GM19463 (cell line): ENCODE measurements at regions not wholly inside any gene's neighbourhood (a gene's known extent, or its start where the extent isn't known, plus 50 kb on each side); places are given as distances from the start of the nearest gene placed in this dataset.
"Not testable (repeated sequence)": the region's sequence is repeated elsewhere in the genome, so short reads cannot be mapped to it uniquely, and the experiment has no call there.

ENCODE experiments used
- ATAC-seq: cut with Tn5 transposase; IDR thresholded peaks from one replicate; pipeline ENCODE4 v1.9.1; 2021; ENCODE audit warnings: mild to moderate bottlenecking, moderate library complexity; ENCODE audit not compliant: unreplicated experiment

DNA sequence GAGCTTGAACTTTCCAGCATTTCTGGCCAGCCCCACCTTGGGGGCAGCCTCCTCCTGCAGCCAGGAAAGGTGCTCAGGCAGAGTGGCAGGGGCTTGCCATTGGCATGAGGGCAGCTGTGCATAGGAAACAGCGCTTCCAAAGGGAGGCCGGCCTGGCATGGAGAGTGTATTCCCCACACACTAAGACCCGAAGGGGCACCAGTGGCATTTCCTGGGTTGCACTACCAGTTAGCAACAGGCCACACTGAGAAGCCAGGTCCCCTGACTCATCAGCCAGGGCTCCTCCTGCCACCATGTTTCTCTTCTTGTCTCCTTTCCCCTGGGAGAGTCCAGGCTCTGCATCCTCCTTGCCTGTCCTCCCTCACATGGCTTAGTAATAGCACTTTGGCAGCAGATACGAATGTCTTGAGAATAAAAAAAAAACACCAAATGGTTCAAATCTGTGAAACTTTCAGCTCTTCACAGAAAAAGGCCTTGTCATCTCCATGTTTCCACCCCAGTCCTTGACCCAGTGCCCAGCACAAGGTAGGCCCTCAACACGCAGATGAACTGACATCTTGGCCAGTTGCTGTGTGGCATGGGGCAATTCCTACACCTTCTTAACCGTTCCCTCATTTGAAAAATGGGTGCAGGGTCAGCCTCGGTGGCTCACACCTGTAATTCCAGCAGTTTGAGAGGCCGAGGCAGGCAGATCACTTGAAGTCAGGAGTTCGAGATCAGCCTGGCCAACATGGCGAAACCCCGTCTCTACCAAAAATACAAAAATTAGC lies 180.4 kb downstream of the SMAD6 start:
- no peak for ATAC-seq

DNA sequence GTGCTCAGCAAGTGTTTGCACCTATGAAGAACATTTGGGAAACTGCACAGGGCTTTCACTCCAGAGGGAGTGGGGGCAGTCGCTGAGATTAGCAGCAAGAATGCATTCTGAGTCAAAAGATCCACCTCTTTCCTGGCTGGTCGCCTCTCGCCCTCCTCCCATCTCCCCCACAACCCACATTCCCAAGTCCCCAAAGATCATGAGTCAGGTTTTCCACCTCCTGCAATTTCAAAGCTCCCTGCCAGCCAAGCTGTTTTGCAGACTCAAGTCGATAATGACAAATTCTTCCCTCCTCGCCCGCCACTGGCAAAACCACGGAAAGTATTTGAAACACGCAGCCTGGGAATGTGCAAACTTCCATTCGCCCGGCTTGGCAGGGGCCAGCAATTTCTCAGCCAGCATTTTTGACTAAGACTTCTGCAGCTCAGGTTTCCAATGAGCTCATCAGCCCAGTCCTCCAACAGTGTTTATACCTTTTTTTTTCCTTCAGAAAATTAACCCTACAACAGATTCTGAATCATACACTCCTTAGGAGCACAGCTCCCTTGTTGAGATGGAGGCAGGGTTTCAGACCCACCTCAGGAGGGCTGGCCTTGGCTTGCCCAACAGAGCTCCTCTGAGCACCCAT lies 181.4 kb downstream of the SMAD6 start:
- no peak for ATAC-seq

DNA sequence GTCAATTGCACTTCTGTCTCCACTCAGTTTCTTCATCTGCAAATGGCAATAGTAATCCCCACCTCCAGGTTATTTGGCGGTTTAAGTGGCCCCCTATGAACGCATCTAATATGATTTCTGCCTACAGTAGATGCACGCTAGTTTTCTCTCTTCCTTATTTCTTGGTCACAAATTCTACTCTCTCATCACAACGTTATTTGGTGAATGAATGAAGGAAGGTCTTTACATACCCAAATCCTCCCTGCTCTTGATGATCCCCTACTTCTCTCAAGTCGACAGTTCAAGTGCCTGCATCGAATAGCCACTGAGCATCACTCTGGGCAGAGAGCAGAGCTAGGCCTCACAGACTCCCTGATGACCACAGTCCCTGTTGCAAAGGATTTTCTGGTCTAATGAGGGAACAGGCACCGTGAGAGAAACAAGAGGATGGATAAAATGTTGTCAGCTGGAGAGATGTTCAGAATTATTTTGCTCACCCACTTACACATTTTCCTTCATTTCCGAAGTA lies 181.2 kb upstream of the SMAD3 start:
- ATAC-seq, result no peak

DNA sequence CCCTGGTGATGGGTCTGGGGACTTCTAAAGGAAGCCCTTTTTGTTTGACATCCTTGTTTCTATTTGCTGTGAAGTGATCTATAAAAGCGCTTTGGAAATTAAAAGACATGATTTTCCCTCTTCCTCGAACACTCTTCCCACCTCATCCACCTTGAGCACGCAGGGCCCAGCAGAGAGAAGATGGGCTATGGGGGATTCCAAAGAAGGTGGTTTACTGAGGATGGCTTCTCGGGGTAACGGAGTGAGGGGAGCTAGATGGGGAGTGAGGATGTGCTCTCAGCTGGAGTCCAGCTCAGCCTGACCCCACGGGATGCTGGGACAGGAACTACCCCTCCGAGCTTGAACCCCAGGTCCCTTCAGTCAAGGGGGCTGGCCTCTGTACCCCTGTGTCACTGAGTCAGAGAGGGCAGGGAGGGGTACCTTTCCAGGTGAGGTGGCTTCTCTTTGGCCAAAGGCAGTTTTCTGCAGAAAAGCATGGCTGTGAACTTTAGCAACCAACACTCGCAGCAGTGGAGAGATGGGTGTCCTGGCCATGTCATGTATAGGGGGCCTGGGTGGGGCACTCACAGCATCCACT lies 180.7 kb upstream of the SMAD3 start:
- no peak for ATAC-seq

DNA sequence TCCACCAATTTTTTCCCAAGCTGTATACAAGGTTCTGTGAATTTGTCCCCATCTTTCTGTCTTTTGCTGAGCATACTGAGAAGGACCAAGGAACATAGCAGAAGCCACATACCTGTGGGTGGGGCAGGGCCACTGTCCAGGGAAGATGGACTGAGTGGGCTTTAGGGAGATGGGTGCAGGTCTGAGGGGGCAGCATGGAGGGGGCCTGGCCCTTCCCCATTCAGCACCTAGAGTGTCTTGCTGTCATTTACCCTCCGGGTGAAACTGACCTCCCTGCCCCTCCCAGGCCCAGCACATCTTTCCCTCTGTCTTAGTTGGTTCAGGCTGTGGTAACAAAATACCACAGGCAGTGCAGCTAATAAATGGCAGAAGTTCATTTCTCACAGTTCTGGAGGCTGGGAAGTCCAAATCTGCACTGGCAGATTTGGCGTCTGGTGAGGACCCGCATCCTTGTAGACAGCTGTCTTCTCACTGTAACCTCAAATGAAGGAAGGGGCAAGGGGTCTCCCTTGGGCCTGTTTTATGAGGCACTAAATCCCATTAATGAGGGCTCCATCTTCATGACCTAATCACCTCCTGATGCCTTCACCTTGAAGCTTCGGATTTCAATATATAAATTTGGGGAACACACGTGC lies 180.0 kb upstream of the SMAD3 start:
- no peak for ATAC-seq

DNA sequence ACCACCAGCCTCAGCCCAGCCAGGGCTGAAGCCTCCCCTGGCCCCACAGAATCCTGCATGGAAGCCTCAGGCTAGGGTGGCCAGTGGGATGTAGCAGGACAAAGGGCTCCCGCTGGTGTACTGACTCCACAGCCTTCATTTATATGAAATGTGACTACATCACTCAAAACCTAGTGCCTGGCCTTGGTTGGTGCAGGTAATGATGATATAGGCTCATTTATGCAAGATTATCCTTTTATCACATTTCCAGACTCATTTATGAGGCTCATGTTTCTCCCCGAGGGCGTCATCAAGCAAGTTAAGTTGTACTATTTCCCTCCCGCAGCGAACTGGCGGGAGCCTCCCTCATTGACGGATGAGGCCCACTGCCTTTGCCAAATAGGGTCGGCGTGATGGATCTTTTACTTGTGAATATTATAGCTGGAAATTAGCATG lies 179.1 kb upstream of the SMAD3 start:
- ATAC-seq, result no peak

DNA sequence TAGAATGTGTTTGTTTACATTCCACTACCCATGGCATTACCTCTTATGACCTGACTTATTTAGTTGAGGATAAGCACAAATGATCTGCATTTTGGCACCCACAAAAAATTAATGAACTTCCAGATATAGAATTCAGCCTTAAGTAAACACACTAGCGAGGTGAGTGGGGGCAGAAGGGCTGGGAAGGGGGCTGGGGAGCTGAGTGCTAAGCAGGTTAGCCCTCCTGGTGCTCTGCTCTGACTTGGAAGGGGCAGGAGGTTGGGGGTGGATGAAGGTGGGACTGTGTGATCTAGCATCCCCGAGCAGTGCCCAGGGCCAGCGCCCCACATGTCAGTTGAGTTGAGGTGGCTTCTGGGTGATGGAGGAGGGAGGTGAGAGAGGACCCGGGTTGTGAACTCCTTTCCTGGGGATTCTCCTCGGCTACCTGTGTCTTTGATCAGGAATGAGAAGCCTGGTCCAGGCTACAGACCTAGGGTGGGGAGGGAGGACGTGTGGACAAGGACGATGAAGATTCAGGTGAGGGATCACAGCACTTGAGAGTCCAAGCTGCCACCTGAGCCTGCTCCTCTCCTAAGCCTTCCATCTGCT lies 178.6 kb upstream of the SMAD3 start:
- no peak for ATAC-seq

DNA sequence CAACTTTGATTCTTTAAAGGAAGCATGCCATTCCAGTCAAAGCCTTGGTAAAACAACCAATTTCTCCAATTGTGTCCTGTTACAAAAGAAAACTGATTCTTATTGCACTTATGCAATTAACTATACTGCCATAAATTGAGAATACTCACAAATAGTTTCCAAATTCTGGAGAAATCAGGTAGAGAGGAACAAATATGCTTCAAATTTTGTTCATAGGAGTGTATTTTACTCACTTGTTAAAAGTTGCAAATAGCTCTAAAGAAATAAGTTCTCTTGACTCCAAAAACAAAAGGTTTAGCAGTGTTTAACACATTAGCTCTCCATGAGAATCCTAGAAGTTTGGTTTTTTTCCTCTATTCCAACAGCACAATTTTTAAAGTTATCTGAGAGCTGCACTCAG lies 176.1 kb upstream of the SMAD3 start:
- not testable (repeated sequence) for ATAC-seq

DNA sequence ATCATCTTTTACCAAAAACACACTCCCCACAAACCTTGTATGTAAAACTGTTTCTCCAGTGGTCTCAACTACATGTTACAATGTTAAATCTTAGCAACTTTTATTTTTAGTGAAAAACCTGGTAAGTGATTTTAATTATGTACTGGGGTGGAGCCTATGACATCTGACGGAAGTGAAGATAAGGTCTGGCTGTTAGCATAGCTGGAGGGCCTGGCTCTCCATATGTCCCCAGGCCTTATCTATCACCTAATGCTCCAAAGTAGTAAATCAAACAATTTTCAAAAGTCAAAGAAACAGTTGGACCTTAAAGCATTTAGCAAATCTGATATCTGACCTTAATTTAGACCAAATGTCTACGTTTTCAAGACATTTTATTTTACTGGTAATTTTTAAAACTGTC lies 173.6 kb upstream of the SMAD3 start:
- no peak for ATAC-seq

DNA sequence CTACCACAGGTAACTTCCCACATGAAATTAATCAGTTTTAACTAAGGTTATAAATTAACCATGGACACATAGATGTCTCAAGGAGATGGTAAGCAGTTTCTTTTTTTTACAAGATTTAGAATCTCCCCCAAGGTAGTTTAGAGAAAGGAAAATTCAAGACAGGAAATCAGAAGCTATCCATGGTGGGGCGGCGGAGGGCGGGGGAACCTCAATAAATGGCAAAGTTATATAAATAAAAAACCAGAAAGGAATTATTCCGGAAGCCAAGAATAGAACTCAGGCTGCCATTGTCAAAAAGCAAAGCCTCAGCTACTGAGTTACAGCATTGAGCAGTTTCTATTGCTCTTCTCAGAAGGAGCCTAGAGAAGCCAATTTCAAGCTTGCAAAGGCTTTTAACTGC lies 172.1 kb upstream of the SMAD3 start:
- ATAC-seq, result no peak

DNA sequence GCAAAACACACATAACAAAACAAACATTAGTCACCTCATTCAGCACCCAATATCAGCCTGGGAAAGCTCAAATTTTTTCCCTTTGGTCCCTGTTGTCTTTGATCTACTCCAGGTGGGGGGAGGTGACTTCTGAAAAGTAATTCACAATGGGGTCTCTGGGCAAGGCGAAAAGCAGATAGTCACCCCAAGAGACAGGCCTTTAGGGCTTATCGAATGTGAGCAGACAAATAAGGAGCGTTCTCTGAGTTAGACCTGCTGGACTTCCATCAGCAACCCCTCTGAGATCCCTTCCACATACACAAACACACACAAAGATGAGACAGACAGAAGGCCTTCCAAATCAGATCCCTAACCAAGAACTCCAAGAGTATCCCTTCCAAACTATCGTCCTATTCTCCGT lies 171.0 kb upstream of the SMAD3 start:
- ATAC-seq, result no peak

DNA sequence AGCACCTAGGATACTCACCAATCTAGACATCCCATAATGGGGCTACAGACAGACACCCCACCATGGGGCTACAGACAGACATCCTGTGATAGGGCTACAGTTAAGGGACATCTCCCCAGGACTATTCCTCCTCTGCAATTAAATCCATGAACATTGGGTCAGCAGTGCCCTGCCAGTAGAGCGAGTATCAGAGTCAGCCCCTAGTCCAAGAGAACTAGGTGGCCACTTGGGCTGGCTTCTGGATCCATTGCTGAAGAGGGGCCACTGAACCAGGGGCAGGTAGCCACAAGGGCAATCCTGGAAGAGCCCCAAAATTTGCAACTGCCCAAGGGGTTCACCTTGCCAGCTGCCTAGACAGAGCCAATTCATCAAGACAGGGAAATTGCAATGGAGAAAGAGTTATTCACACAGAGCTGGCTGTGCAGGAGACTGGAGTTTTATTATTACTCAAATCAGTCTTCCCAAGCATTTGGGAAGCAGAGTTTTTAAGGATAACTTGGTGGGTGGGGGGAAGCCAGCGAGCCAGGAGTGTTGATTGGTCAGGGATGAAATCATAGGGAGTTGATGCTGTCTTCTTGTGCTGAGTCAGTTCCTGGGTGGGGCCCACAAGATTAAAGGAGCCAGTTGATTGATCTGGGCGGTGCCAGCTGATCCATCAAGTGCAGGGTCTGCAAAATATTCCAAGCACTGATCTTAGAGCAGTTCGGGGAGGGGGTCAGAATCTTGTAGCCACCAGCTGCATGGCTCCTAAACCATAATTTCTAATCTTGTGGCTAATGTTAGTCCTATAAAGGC lies 170.2 kb upstream of the SMAD3 start:
- ATAC-seq, result no peak

DNA sequence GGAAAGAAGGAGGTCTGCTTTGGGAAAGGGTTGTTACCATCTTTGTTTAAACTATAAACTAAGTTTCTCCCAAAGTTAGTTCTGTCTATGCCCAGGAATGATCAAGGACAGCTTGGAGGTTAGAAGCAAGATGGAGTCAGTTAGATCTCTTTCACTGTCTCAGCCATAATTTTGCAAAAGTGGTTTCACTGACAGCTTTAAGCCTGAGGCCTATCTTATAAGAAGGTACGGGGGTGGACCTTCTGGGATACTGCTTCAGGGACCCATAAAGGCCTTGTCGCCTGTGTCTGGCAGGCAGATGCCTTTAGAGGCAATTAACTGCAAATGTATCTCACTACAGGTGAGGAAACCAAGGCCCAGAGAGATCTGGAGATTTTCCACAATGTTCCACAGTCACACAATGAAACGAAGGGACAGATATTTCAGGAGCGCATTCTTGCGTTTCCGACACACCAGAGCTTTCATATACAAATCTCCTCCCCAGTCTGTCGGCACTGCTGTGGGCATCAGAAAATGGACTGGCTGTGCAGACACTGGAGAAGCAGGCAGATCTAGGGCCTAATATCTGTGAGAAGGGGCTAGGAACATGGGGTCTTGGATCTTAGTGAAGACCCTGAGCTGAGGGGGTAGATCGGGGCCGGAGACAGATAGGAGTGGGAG lies 169.5 kb upstream of the SMAD3 start:
- no peak for ATAC-seq

DNA sequence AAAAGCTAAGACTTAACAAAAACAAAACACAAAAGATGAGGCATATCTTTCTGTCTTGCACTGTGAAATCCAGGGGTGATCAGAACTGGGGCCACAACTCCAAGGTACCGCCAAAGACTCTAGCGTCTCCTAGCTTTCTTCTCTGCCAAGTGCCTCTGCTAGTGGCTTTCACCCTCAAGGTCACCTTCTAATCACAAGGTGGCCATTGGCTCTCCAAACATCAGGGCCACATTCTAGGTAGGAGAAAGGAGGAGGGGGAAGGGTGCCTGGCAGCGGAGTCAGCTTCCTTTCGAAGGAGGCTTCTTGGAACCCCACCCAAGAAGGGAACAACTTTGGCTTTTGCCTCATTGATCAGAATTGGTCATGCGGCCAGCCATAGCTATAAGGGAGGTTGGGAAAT lies 168.8 kb upstream of the SMAD3 start:
- no peak for ATAC-seq

DNA sequence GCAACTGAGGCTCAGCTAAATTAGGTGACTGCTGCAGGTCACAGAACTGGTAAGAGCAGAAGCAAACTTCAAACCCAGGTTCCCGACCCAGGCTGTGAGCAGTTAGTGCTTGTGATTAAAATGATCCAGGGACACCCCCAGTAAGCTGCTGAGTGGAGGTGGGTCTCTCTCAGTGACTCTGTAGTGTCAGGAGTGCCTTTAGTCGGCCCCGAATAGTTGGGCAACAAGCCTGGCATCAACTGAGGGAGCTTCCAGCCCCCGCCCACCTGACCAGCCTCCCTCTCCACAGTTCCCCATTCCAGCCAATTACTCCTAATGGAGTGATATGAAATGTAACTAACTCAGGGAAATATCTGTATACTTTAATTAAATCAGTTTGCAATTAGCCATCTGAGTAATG lies 168.0 kb upstream of the SMAD3 start:
- no peak for ATAC-seq

DNA sequence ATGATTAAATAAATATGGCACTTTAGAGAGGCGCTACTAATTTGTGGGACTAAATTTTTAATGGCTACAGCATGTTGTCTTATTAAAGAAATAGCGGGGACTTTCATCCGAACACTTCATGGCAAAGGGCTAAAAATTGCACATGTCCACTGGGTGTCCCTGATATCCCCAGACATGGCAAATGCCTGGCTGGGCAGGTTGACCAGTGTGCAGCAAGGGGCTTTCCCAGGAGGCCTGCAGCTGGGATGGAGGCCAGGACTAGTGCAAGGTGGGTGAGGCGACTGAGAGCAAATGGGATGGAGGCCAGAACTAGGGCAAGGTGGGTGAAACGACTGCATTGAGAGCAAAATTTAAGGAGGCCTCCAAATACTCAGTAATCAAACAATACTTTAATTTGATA lies 167.4 kb upstream of the SMAD3 start:
- ATAC-seq, result no peak

DNA sequence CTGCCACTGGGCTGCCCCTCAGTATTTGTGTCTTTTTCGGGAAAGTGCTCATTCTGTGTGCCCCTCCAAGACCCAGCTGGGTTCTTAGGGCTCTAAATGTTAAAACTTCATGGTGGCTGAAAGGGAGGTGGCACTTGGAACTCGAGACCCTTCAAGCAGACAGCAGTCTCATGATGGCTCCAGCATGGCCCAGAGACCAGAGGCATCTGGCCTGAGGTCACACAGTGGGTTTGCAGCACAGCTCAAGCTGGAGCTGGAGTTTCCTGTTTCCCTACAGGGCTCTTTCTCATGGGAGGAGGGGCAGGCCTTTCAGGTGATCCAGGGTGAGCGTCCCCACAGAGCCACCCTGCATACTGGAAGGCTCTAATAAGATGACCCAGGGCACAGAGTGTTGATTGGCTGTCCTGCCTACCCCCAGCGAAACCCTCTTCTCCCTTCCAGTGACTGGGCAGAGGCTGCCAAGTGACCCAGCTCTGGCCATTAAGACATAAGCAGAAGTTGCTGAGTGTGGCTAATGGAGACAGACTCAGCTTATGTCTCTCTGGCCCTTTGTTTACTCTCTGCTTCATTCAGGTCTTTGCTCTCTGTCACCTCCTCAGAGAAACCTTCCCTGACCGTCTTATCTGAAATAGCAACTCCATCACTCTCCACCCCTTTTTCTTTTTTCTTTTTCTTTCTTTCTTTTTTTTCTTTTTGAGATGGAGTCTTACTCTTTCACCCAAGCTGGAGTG lies 166.6 kb upstream of the SMAD3 start:
- ATAC-seq, result no peak

DNA sequence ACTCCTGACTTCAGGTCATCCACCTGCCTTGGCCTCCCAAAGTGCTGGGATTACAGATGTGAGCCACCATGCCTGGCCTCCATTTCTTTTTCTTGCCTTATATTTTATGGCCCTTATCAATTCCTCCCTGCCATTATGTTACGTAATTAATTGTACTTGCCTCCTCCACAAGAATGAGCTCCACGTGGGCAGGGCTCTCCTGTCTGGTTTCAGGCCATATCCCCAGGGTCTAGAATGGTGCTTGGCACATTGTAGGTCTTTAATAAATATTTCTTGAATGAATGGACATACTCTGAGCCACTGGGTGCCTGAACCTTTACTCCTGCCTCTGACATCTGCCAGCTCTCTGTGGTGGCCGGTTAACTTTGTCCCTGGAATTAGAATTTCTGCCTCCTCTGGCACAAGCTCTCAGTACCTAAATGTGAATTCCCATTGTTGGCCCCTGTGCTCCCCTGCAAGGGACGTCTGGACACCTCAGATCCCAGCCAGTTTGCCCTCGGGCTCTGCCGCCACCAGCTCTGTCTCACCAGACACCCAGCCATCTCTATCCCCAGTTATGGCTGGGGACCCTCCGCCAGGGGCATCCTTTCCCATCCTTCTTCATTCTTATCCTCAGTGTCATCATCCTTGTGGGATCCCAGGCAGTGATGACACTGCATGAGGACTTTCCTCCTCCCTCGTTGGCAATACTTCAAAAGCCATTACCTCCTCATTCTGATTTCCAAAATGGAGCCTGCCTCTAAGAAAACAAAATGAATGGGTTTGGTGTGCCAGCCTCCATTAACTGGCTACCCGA lies 165.6 kb upstream of the SMAD3 start:
- ATAC-seq, result no peak
